ENCODE measurements at regions not wholly inside any gene's neighbourhood (a gene's known extent, or its start where the extent isn't known, plus 50 kb on each side); places are given as distances from the start of the nearest gene placed in this dataset.
"Not testable (repeated sequence)": the region's sequence is repeated elsewhere in the genome, so short reads cannot be mapped to it uniquely, and the experiment has no call there.

- DNase-seq, result no peak
These were observed 148.6 kb downstream of the RBMX2 start for GRCh38 chrX:130550351-130550750.

- DNase-seq, result no peak
These were observed 150.8 kb downstream of the RBMX2 start for GRCh38 chrX:130552444-130553073.

GRCh38 chrX:130555341-130555740, 153.6 kb downstream of the RBMX2 start:
- DNase-seq, result no peak

GRCh38 chrX:130555757-130556156, 154.0 kb downstream of the RBMX2 start:
- no peak for DNase-seq

- DNase-seq, result no peak
These were observed 155.2 kb downstream of the RBMX2 start for GRCh38 chrX:130556951-130557350.

- no peak for DNase-seq
These were observed 158.8 kb downstream of the RBMX2 start for GRCh38 chrX:130560544-130560943.

GRCh38 chrX:130561930-130562329, 160.1 kb downstream of the RBMX2 start:
- no peak for DNase-seq

GRCh38 chrX:130563476-130563875, 161.7 kb downstream of the RBMX2 start:
- no peak for DNase-seq

- no peak for DNase-seq
These were observed 164.4 kb downstream of the RBMX2 start for GRCh38 chrX:130566028-130566683.

- DNase-seq, result not testable (repeated sequence)
These were observed 171.2 kb downstream of the RBMX2 start for GRCh38 chrX:130573030-130573429.
